HG03066 (cell line): ENCODE measurements at regions not wholly inside any gene's neighbourhood (a gene's known extent, or its start where the extent isn't known, plus 50 kb on each side); places are given as distances from the start of the nearest gene placed in this dataset.
"Not testable (repeated sequence)": the region's sequence is repeated elsewhere in the genome, so short reads cannot be mapped to it uniquely, and the experiment has no call there.

Source experiments
- ATAC-seq: cut with Tn5 transposase; IDR thresholded peaks from one replicate; pipeline ENCODE4 v1.9.1; 2021; ENCODE audit warnings: low read depth; ENCODE audit not compliant: unreplicated experiment

DNA sequence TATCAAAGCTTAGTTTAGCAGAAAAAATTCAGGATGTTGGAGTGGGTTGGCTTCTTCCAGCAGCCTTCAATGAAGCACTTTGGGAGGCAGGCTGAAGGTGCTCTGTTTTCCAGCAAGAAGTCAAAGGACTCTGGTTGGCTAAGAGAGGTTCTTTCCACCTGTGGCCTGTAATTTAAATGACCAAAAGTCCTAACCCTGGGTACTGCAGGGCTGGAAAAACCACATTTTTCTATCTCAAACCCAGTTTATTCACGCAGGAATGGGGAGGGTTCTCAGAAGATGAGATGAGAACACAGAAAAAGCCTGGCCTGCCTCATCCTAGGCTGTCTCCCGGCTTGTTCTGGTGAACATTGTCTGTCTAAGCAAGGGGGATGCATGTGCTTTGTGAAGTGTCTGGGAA lies 68.6 kb upstream of the ZFHX3 start:
- ATAC-seq: no peak

DNA sequence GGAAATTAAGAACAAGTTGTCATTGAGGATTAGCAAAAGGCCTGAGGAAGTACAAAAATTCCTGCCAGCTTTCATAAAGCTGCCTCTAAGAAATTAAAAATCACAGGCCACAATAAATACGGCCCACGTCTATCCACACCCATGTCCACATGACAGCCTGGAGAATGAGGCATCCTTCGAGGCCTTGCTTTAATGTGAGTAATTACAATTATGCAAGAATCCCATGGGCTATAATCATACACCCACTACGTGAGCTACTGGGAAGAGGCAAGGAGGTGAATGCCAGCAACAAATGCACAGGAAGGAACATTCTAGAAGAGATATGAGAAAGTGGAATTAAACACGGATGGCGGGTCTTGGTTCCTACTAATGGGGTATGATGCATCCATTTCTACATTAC lies 65.4 kb upstream of the ZFHX3 start:
- ATAC-seq: no peak

DNA sequence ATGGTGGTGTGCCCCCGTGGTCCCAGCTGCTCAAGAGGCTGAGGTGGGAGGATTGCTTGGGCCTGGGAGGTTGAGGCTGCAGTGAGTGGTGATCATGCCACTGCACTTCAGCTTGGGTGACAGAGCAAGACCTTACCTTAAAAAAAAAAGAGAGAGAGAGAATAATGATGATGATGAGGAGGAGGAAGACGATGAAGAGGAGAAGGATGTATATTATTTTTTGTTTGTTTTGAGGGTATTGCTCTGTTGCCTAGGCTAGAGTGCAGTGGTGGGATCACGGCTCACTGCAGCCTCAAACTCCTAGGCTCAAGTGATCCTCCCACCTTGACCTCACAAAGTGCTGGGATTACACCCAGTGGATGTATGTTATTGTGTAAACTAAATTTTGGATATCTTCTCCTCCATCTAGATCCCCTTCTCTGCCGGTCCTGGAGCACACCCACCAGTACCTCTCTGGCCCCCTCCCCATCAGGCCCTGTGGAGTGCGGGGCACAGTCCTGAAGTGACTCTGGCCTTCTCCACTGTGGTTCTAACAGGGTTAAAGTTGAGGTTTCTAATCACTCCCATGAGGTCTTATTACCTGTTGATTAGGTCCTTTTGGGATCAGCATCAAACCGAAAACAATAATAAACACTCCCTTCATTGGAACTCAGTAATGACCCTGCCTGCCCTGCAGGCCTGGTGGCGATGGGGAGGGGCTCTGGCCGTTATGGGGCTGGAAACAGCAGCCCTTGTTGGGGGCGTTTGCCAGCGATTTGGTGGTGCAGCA lies 60.5 kb upstream of the ZFHX3 start:
- ATAC-seq: no peak

DNA sequence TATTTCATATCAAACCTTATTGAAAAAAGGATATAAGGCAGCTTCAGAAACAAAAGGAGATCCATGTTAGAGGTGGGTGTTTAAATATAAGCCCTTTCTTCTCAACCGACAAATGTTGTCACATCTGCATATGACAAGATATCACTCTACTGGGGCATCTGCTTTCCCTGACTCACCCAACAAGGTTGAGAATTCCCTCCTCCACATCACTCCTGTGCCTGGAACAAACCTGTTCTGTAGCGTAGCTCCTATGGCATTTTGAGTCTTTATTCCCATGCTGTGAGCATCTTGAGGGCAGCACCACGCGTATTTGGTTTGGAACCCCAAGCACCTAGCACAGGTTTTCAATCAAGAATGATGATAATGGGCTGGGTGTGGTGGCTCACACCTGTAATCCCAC lies 59.4 kb upstream of the ZFHX3 start:
- no peak for ATAC-seq

DNA sequence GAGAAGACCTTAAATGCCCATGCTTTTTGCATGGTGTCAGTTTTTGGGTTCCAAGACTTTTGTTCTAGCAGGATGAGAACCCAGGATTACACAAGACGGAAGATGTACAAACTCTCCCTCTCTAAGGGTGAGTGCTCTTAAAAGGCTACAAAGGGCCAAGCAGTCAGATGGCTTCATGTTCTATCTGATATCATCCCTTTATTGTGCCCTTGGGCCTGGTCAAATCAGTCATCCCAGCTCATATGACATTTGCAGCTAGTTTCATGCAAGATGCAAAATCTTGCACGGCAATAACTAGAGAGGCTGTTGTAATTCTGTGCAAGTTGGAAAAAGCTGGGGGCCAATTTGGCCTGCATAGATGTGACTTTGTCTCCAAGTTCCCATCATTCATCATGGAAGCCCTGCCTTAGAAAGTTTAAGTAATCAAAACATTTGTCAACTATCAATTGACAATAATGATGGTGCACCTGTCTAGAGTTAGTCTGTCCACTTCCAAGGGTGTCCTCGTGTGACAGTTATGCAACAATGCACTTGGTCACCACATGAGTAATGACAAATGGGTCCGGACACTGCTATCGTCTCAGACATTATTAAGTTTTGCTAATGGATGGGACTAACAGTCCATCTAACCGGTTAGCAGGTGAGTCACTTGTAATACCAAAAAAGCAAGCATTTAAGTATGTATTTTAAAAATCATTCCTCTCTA lies 58.6 kb upstream of the ZFHX3 start:
- ATAC-seq: no peak

DNA sequence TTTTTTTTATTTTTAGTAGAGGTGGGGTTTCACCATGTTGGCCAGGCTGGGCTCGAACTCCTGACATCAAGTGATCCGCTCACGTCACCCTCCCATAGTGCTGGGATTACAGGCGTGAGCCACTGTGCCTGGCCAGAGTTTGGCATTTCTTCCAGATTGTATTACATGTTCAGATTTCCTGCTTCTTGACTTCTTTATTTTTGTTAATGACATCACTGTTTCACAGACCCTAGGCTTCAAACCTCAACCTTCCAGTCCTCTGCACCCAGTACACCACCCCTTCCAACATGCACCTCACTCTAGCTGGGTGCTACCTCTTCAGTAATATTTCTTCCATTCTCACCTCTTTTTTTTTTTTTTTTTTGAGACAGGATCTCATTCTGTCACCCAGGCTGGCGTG lies 53.6 kb upstream of the ZFHX3 start:
- ATAC-seq: no peak

DNA sequence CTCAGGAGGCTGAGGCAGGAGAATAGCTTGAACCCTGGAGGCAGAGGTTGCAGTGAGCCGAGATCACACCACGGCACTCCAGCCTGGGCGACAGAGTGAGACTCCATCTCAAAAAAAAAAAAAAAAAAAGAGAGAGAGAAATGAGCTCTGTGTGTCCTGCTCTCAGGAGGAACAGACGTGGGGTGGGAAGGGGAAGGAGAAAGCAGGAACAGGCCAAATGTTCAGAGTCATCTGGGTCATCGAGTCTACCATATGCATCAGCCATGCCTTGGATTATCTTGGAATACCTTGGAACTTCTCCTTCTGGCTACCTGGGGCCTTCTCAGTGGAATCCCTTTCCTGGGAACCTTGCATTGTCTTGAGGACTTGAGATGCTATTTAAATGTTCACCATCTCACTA lies 51.7 kb upstream of the ZFHX3 start:
- not testable (repeated sequence) for ATAC-seq
